ENCODE measurements at regions not wholly inside any gene's neighbourhood (a gene's known extent, or its start where the extent isn't known, plus 50 kb on each side); places are given as distances from the start of the nearest gene placed in this dataset.

- no peak for DNase-seq (ENCODE audit: low spot score)
These were observed 1119.1 kb upstream of the PHF14 start for GRCh38 chr7:9854605-9855004.

DNA sequence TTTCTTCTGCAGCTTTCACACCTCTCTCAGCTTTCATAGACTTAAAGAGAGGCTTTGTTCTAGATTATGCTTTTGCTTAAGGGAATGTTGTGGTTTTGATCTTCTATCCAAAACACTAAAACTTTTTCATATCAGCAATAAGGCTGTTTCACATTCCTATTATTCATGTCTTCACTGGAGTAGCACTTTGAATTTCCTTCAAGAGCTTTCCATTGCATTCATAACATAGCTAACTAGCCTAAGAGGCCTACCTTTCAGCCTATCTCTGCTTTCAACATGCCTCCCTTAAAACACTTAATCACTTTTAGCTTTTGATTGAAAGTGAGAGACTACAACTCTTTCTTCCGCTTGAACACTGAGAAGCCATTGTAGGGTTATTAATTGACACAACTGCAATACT lies 1117.0 kb upstream of the PHF14 start:
- no peak for DNase-seq (ENCODE audit: low spot score)

DNA sequence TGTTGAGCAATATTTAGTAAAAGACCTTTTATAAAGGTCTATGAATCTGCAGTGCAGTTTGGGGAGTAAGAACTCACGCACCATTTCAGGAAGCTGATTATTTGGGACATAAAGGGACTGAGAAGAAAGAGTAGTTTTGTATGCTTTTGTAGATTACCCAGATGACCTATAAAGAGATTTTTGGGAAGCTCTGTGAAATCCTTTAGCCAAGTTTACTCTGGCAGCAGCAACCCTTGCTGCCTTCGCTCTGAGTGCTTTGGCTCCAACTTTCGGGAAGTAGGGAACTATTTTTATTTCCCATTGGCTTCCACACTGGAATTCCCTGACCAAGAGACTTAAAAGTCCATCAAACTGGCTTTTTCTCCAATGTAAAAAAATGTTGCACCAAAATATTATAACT lies 1110.1 kb upstream of the PHF14 start:
- no peak for DNase-seq (ENCODE audit: low spot score)

GRCh38 chr7:9869151-9869550 lies 1104.5 kb upstream of the PHF14 start:
- no peak for DNase-seq (ENCODE audit: low spot score)

DNA sequence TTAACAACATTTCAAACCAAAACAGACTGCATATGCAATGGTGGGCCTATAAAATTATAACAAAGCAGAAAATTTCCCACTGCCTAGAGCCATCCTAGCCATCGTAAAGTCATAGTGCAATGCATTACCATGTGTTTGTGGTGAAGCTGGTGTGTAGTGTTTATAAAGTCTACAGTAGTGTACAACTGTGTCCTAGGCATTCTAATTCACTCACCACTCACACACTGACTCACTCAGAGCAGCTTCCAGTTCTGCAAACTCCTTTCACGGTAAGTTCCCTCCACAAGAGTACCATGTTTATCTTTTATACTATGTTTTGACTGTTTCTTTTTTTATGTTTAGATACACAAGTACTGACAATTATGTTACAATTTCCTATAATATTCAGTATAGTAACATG lies 1104.1 kb upstream of the PHF14 start:
- no peak for DNase-seq (ENCODE audit: low spot score)

DNA sequence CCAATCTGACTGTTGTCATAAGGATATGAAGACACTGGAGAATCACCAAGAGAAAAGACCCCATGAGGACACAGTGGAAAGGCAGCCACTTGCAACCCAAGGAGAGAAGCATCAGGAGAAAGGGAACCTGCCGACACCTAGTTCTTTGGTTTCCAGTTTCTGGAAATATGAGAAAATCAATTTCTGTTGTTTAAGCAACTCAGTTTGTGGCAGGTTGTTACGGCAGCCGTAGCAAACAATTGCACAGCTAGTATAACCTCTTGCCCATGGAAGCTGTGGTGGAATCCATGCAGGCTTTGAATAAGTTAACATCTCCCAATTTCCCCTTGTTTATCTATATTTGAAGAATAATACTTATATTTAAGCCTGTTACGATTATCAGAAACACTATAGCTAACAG lies 1103.0 kb upstream of the PHF14 start:
- no peak for DNase-seq (ENCODE audit: low spot score)

DNA sequence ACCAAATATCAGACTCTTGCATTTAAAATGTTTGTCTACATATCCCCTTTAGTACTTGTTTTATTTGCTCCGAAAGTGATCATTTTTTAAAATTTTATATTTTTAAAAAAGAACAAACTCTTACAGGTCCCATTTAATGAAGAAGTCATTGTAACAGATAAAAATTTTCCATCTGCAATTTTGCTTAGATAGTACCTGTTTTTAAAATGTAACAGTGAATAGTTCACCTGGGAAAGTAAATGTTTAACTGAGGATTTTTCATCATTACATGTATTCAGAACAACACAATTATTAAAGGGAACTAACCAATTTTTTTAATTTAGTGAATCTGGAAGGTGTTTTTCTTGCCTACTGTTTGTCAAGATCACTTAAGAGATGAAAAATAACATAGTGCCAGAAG lies 1099.5 kb upstream of the PHF14 start:
- no peak for DNase-seq (ENCODE audit: low spot score)

DNA sequence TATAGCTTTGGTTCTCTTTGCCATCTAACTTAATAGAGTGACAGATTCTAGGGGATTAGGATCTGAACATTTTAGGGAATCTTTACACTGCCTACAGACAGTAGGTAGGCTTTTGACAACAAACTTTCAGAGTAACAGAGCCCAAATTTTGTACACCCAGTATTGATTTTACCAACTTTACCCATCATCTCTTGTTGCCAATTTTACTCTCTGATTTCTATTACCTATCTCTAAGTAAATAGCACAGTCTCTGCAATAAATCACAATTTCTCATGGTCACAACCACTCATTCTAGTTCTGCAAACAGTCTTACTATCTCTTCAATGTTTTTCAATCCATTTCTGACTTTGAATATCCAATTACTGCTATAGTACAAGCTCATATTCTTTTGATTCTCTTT lies 1097.6 kb upstream of the PHF14 start:
- no peak for DNase-seq (ENCODE audit: low spot score)

- no peak for DNase-seq (ENCODE audit: low spot score)
These were observed 1084.1 kb upstream of the PHF14 start for GRCh38 chr7:9889554-9889953.

DNA sequence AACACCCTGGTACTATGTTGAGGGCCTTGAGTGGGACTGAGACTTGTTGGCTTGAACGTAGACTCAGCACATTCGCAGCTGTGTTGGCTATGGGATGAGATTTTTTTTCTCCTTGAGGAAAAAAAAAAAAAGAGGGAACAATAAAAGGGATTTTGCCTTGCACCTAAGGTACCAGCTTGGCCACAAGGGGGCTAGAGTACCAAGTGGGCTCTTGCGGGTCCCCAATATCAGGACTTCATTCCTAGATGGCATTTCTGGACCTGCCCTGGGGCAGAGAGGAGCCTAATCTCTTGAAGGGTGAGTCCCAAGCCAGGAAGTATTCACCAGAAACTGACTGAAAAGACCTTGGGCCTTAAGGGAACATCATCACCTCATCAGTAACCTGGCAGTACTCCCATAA lies 1083.6 kb upstream of the PHF14 start:
- no peak for DNase-seq (ENCODE audit: low spot score)

DNA sequence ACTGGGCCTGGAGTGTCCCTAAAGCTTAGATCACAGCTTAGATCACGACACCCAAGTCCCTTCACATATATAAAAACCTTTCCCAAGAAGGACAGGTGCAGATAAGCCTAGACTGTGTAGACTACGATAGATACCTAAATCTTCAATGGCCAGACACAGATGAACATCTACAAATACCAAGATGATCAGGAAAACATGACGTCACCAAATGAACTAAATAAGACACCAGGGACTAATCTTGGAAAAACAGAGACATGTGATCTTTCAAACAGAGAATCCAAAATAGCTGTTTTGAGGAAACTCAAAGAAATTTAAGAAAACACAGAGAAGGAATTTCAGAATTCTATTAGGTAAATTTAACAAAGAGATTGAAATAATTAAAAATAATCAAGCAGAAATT lies 1082.6 kb upstream of the PHF14 start:
- no peak for DNase-seq (ENCODE audit: low spot score)

DNA sequence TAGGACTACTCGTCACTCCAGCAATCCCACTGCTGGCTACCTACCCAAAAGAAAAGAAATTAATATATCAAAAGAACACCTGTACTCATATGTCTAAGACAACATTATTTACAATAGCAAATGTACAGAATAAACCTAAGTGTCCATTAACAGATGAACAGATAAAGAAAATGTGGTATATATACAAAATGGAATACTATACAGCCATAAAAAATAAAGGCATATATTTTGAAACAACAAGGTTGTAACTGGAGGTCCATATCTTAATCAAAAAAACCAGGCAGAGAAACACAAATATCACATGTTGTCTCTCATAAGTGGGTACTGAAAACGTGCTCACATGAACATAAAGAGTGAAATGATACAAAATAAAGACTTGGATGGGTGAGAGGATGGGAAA lies 1073.3 kb upstream of the PHF14 start:
- no peak for DNase-seq (ENCODE audit: low spot score)

GRCh38 chr7:9921326-9921725 lies 1052.3 kb upstream of the PHF14 start:
- DNase-seq (ENCODE audit: low spot score): no peak

- DNase-seq (ENCODE audit: low spot score): no peak
These were observed 1035.6 kb upstream of the PHF14 start for GRCh38 chr7:9937944-9938631.

DNA sequence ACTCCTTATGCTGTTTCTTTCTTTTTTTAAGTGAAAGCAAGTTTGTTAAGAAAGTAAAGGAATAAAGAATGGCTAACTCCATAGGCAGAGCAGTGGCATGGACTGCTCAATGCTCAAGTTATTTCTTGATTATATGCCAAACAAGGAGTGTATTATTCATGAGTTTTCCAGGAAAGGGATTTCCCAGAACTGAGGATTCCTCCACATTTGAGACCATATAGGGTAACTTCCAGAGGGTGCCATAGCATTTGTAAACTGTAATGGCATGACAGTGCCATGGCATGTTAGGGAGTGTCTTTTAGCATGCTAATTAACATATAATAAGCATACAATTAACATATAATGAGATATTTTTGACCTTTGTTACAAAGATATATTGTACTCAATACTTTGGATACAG lies 1034.5 kb upstream of the PHF14 start:
- DNase-seq (ENCODE audit: low spot score): no peak

DNA sequence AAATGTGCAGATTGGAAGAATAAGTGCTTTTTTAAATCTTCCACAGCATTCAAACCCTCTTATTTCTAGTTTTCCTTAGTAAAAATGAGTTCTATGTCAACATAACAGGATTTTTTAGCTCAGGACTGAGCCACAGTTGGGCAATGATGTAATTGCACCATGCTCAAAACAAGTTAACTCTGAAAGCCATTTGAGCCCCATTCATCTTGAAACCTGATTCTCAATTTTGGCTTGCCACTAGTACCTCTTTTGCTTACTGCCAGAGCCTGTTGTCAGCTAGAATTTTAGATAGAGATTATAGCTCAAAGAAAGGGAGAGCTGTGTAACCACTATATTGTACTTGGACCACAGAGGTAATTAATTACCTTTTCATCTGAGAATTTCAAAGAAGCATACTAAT lies 1028.5 kb upstream of the PHF14 start:
- no peak for DNase-seq (ENCODE audit: low spot score)

GRCh38 chr7:9945857-9946256 lies 1027.8 kb upstream of the PHF14 start:
- no peak for DNase-seq (ENCODE audit: low spot score)

GRCh38 chr7:9955138-9955537 lies 1018.5 kb upstream of the PHF14 start:
- no peak for DNase-seq (ENCODE audit: low spot score)

- DNase-seq (ENCODE audit: low spot score): no peak
These were observed 1015.2 kb upstream of the PHF14 start for GRCh38 chr7:9958486-9958885.

DNA sequence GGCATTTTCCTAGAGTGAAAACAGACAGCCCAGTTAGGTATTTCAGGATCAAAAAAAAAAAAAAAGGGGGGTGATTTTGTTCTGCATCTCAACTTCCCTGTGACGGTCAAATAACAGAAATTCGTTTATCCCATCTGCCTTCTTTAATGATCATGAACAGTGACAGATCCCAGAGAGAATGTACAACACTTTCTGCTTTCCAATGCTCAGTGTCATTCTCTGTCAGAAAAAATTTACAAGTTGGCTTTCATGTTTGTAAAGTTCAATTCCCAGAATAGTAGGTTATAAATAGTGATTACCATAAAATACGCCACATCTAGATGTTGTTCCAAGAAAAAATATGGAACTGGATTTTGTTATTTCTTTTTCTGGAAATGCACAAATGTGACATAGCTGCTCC lies 1013.2 kb upstream of the PHF14 start:
- DNase-seq (ENCODE audit: low spot score): no peak

DNA sequence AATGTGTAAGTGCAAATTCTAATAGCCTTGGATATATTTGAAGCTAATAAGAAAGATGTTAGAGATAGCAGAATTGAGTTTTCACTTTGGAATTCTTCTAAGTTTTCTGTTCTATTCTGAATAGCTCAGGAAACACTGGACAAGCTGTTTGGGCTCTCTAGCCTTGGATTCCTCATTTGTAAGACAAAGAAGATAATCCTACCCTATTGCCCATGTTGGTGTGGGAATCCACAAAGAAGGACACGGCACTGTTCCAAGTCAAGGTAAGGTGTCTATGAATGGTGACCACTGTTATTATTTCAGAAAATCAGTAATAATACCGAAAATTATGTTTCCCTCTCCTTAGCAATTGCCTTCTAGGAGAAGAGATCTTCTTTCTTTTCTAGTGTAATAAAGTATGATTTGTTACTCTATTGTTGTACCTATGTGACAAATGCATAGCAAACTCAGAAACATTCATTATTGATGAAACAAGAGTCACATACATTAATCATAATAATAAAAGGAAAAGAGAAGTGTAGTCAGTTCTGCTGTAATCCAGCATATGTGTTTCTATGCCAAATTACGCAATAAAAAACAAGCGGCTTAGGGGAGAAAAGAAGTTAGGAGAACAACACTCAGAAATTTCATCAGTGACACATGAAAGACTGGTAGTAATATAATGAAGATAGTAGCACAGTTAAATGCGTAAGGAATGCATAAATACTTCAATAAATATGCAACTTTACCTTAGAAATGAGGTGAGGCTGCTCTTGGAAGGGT lies 1012.3 kb upstream of the PHF14 start:
- no peak for DNase-seq (ENCODE audit: low spot score)

DNA sequence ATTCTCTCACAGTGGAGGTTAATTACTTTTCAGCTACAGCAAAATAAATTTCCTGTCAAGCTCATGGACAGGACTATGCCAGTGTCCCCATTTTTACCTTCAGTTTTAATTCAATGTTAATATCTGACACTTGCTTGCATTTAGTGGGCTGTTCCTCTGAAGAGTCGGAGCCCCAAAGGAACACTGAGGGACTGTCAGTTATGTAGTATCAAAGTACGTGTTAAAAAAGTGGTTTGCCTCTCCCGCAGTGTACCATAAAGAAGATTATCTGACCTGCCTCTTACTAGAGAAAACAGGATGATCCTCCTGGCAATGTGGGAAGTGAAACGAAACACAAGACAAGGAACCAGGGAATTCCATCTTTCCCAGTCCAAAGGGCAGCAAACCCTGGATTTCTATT lies 1010.9 kb upstream of the PHF14 start:
- no peak for DNase-seq (ENCODE audit: low spot score)

DNA sequence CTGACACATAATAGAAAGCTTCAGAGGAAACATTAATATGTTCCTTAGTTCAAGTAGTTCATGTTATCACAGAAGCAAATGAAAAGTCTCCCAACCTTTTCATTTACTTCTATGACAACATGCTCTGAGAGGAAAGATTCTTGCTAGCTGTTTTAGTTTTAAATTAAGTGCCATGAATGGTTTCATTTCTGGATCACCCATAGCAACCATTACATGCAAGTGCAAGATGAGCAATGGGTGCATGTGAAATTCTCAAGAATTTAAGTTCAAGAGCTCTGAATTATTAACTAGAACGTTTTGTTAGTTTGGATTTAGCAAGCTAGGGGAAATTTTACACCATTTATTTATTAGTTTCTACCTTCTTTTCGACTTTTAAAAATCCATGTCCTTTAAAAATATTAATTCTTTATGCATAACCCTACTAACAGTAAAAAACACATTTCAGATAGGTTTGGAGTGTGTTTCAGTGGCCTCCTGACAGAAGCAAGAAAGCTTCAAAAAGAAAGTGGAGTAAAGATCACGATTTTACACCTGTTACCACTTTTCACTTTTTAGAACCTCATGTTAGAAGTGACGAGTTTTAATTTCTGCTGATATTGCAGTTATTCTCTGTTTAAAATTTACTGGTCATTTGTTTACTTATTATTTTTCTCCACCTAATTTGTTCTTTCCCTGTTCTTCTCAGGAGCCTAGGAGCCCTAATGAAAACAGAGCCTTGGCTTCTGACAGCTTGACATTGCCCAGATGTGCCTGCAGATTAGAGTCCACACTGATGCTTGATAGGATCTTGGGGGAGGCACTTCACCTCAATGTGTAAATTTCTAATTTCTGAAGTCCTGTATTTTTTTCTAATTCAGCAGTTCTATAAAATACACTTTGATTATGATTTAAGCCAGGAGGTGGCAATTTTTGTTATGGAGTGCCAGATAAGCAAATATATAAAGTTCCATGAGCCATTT lies 995.3 kb upstream of the PHF14 start:
- no peak for DNase-seq (ENCODE audit: low spot score)
